ENCODE measurements at regions not wholly inside any gene's neighbourhood (a gene's known extent, or its start where the extent isn't known, plus 50 kb on each side); places are given as distances from the start of the nearest gene placed in this dataset.

DNA sequence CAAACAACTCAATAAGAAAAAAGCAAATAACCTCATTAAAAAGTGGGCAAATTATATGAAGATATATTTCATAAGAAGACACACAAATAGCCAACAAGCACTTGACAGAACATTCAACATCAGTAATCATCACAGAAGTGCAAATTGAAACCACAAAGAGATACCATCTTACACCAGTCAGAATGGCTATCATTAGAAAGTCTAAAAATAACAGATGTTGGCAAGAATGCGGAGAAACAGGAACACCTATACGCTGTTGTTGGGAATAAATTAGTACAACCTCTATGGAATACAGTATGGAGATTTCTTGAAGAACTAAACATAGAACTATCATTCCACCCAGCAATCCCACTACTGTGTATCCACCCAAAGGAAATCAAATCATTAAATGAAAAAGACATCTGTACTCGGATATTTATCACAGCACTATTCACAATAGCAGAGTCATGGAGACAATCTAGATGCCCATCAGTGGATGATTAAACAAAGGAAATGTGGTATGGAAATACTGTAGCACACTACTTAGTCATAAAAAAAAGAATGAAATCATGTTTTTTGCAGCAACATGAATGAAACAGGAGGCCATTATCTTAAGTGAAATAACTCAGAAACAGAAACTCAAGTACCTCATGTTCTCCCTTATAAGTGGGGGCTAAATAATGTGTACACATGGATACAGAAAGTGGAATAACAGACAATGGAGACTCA is 106.8 kb upstream of the FST start:
- H3K79me2 ChIP-seq (ENCODE audit: insufficient read depth, low read length): no peaks in the 10 kb centered on the region
- no peaks in the 10 kb centered on the region for H4K20me1 ChIP-seq (ENCODE audit: insufficient read depth, low read length)
- no peak overlapping the region for H3K4me3 ChIP-seq (ENCODE audit: low read depth, low read length, poor library complexity, severe bottlenecking)
- H3K27me3 ChIP-seq (ENCODE audit: insufficient read depth, low read length): no peaks in the 10 kb centered on the region
- H3F3A ChIP-seq (ENCODE audit: insufficient read depth, low read length): no peaks in the 10 kb centered on the region
- H3K9me3 ChIP-seq (ENCODE audit: low read length): no peaks in the 10 kb centered on the region
- no peak overlapping the region for H3K27ac ChIP-seq (ENCODE audit: low read depth, low read length, poor library complexity, severe bottlenecking)
- H3K4me1 ChIP-seq (ENCODE audit: insufficient read depth, low read length, severe bottlenecking): no peaks in the 10 kb centered on the region
- TF ChIP-seq CTCF (IDR thresholded peaks at IDR 0.05; ENCODE audit: low read length) (no peak), EZH2 (IDR thresholded peaks at IDR 0.05; ENCODE audit: borderline replicate concordance, low read length) (no peak)
- no peak overlapping the region for H3K9ac ChIP-seq (ENCODE audit: low read length)
- H3K36me3 ChIP-seq (ENCODE audit: insufficient read depth, low read length): no peaks in the 10 kb centered on the region
- no peak overlapping the region for H2AFZ ChIP-seq (ENCODE audit: low read length)
- H3K4me2 ChIP-seq (ENCODE audit: low read length): no peak overlapping the region
- no peaks in the 10 kb centered on the region for H3K9me2 ChIP-seq (ENCODE audit: low read depth, low read length)

DNA sequence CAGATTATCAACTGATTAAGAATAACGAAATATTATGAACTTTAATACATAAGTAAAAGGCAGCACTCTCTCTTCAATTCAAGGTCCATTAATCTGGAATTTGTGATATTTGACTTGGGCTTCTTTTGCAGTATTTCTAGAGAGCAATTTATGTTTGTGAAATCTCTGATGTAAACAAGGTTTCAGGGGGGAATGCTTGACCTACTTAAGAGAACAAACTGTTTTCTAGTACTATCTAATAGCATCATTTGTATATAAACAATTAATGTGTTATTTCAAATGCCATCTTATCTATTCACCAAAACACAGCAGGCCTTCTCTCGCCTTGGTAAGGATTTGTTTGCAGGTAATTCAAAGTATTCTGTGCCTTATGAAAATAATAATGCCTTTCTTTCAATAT is 103.6 kb upstream of the FST start:
- Histone ChIP-seq H3K9me3 (ENCODE audit: low read length) (no peaks in the 10 kb centered on the region), H3F3A (ENCODE audit: insufficient read depth, low read length) (no peaks in the 10 kb centered on the region), H3K4me2 (ENCODE audit: low read length) (no peak overlapping the region), H3K27ac (ENCODE audit: low read depth, low read length, poor library complexity, severe bottlenecking) (no peak overlapping the region), H4K20me1 (ENCODE audit: insufficient read depth, low read length) (no peaks in the 10 kb centered on the region), H3K4me1 (ENCODE audit: insufficient read depth, low read length, severe bottlenecking) (no peaks in the 10 kb centered on the region), H2AFZ (ENCODE audit: low read length) (no peak overlapping the region), H3K9ac (ENCODE audit: low read length) (no peak overlapping the region), H3K4me3 (ENCODE audit: low read depth, low read length, poor library complexity, severe bottlenecking) (no peak overlapping the region), H3K27me3 (ENCODE audit: insufficient read depth, low read length) (no peaks in the 10 kb centered on the region), H3K79me2 (ENCODE audit: insufficient read depth, low read length) (no peaks in the 10 kb centered on the region), H3K36me3 (ENCODE audit: insufficient read depth, low read length) (no peaks in the 10 kb centered on the region), H3K9me2 (ENCODE audit: low read depth, low read length) (no peaks in the 10 kb centered on the region)
- TF ChIP-seq EZH2 (IDR thresholded peaks at IDR 0.05; ENCODE audit: borderline replicate concordance, low read length): no peak
- TF ChIP-seq CTCF (IDR thresholded peaks at IDR 0.05; ENCODE audit: low read length): no peak

DNA sequence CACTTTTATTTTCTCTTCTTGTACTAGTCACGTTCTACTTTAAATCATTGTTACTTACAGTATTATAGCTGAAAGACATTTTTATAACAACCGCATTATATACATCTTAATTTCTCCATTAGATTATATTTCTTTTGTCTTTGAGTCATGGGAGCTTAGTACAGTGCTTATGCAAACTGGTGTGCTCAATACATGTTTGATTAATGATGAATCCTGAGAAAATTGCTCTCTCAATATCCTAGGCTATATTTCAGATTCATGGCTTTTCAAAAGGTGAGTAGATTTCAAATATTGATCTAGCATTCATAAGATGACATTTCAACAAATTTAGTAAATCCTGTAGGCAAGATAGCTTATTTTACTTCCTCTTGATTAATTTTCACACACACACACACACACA is 102.2 kb upstream of the FST start:
- H3K9me2 ChIP-seq (ENCODE audit: low read depth, low read length): no peaks in the 10 kb centered on the region
- no peak overlapping the region for H3K4me3 ChIP-seq (ENCODE audit: low read depth, low read length, poor library complexity, severe bottlenecking)
- no peaks in the 10 kb centered on the region for H3K27me3 ChIP-seq (ENCODE audit: insufficient read depth, low read length)
- H3K36me3 ChIP-seq (ENCODE audit: insufficient read depth, low read length): no peaks in the 10 kb centered on the region
- H3K4me1 ChIP-seq (ENCODE audit: insufficient read depth, low read length, severe bottlenecking): no peaks in the 10 kb centered on the region
- H3K27ac ChIP-seq (ENCODE audit: low read depth, low read length, poor library complexity, severe bottlenecking): no peak overlapping the region
- no peaks in the 10 kb centered on the region for H3F3A ChIP-seq (ENCODE audit: insufficient read depth, low read length)
- no peaks in the 10 kb centered on the region for H3K9me3 ChIP-seq (ENCODE audit: low read length)
- TF ChIP-seq EZH2 (IDR thresholded peaks at IDR 0.05; ENCODE audit: borderline replicate concordance, low read length) (no peak), CTCF (IDR thresholded peaks at IDR 0.05; ENCODE audit: low read length) (no peak)
- H4K20me1 ChIP-seq (ENCODE audit: insufficient read depth, low read length): no peaks in the 10 kb centered on the region
- H3K4me2 ChIP-seq (ENCODE audit: low read length): no peak overlapping the region
- no peak overlapping the region for H3K9ac ChIP-seq (ENCODE audit: low read length)
- H3K79me2 ChIP-seq (ENCODE audit: insufficient read depth, low read length): no peaks in the 10 kb centered on the region
- no peak overlapping the region for H2AFZ ChIP-seq (ENCODE audit: low read length)
